ENCODE measurements at regions not wholly inside any gene's neighbourhood (a gene's known extent, or its start where the extent isn't known, plus 50 kb on each side); places are given as distances from the start of the nearest gene placed in this dataset.

DNA sequence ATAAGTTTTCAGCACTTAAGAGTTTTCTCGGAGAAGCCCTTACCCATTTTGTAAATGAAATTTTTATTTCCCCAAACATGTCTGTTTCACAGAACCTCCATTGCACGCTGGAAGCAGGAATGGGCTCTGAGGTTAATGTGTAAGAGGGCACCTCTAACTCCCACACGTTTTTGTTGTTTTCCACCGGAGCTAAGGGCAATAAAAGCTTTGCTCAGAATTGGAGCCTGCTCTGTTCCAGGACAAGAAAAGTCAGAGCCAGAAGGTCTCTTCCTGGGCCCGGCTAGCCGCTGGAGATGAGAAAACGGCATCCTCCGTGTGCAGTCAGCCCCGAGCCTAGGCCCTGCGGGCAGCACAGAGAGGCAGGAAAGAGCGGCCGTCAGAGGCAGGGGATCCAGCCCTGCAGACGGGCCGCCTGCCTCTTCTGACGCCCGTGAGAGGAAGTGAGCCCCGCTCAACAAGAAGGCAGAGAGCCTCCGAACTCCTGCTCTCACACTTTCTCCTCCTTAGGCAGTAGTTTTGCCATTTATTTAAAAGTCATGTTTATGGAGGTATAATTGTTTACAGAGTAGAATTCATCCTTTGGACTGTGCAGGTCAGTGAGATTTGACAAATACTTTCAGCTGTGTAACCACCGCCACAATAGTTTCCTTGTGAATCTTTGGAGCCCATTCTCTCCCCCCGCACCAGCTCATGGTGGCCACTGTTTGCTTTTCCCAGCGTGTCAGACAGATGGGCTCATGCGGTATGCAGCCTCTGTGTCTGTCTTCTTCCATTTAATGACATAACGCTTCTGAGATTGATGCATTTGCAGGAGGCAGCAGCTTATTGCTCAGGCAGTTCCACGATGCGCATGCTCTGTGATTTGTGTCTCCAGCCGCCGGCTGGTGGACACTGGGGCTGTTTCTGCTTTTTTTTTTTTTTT, 117.3 kb downstream of the GALR1 start (continued):
- TF ChIP-seq STAT6 (CRISPR knock-in tag; IDR thresholded peaks at IDR 0.05; ENCODE audit: borderline replicate concordance), result peak; percentile 55; the same call in 1 of the 2 replicates
- peak; percentile 69 for TF ChIP-seq NCOA2 (CRISPR knock-in tag; IDR thresholded peaks at IDR 0.05)
- TF ChIP-seq GATAD1 (CRISPR knock-in tag; IDR thresholded peaks at IDR 0.05), result peak; percentile 55; the same call in 1 of the 2 replicates
- TF ChIP-seq ZNF263 (CRISPR knock-in tag; IDR thresholded peaks at IDR 0.05), result no peak
- TF ChIP-seq XRCC5 (optimal IDR thresholded peaks at IDR 0.05; ENCODE audit: low read length), result peak; percentile 28
- no peak for TF ChIP-seq ZNF660 (CRISPR knock-in tag; IDR thresholded peaks at IDR 0.05; ENCODE audit: borderline replicate concordance, low read depth)
- TF ChIP-seq FIP1L1 (IDR thresholded peaks at IDR 0.05; ENCODE audit: borderline replicate concordance, insufficient read depth, low read depth, low read length), result no peak
- peak; percentile 32; the same call in 1 of the 2 replicates for TF ChIP-seq HOMEZ (CRISPR knock-in tag; IDR thresholded peaks at IDR 0.05; ENCODE audit: low read depth)
- TF ChIP-seq ZNF407 (CRISPR knock-in tag; IDR thresholded peaks at IDR 0.05; ENCODE audit: not compliant biosample characterization), result peak; percentile 41
- TF ChIP-seq ZNF792 (CRISPR knock-in tag; IDR thresholded peaks at IDR 0.05), result peak; percentile 79; the same call in 1 of the 2 replicates
- peak; percentile 46; the same call in 1 of the 2 replicates for TF ChIP-seq YEATS2 (CRISPR knock-in tag; IDR thresholded peaks at IDR 0.05; ENCODE audit: borderline replicate concordance)
- TF ChIP-seq, protein P1, sequence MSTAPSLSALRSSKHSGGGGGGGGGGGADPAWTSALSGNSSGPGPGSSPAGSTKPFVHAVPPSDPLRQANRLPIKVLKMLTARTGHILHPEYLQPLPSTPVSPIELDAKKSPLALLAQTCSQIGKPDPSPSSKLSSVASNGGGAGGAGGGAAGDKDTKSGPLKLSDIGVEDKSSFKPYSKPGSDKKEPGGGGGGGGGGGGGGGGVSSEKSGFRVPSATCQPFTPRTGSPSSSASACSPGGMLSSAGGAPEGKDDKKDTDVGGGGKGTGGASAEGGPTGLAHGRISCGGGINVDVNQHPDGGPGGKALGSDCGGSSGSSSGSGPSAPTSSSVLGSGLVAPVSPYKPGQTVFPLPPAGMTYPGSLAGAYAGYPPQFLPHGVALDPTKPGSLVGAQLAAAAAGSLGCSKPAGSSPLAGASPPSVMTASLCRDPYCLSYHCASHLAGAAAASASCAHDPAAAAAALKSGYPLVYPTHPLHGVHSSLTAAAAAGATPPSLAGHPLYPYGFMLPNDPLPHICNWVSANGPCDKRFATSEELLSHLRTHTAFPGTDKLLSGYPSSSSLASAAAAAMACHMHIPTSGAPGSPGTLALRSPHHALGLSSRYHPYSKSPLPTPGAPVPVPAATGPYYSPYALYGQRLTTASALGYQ (CRISPR knock-in tag; IDR thresholded peaks at IDR 0.05), result peak; percentile 76; the same call in 1 of the 2 replicates

Measured in HepG2 (cell line).